ENCODE measurements at regions not wholly inside any gene's neighbourhood (a gene's known extent, or its start where the extent isn't known, plus 50 kb on each side); places are given as distances from the start of the nearest gene placed in this dataset.

DNA sequence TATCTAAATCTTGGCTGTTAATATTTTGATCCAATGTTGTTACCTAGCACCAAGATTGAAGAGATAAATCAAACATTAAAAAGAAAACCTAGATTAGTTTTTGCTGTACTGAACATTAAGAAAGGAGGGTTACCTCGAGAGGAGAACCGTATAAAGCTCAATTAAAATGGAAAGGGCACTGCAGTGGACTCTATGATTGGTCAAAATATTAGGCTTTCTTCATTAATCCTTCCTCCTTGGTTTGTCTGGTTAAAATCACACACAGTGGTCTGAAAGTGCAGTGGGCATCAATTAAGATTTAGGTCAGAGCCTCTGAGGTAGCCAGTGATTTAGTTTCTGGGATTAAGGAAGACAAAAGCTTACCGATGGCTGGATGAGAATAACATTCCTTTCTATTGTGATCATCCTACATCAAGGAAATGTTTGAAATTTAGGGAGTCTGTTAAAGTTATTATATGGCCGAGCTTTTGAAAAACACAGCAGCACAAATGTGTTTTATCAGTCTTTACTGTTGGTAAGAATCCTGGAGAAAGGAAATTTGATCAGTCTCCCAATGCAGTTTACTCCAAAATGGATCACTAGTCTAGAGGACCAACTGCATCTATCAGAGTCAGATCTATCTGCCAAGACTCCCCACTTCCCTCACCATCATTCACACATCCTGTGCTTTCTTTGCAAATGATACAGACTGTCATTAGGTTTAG lies 134.6 kb upstream of the NEDD9 start:
- Histone ChIP-seq H3K4me1 (peaks cover 3 to 42% (median 15%) of the 10 kb centered on the region in 4 donors), H3K4me3 (no peak overlapping the region), H3K36me3 (no peaks in the 10 kb centered on the region), H3K9me3 (no peaks in the 10 kb centered on the region), H3K27me3 (no peaks in the 10 kb centered on the region), H3K27ac (peak overlapping the region in 4 of 5 donors; percentile 2 to 83 (median 76))
- intact Hi-C loops (cut with DNase I; ENCODE audit: low total_unique reads): no loop called here
- peak in 1 of 2 donors; percentile 24 for DNase-seq
- no peak for TF ChIP-seq POLR2A (IDR thresholded peaks at IDR 0.05)
- no peak for TF ChIP-seq EP300 (IDR thresholded peaks at IDR 0.05)
- TF ChIP-seq, protein P1, sequence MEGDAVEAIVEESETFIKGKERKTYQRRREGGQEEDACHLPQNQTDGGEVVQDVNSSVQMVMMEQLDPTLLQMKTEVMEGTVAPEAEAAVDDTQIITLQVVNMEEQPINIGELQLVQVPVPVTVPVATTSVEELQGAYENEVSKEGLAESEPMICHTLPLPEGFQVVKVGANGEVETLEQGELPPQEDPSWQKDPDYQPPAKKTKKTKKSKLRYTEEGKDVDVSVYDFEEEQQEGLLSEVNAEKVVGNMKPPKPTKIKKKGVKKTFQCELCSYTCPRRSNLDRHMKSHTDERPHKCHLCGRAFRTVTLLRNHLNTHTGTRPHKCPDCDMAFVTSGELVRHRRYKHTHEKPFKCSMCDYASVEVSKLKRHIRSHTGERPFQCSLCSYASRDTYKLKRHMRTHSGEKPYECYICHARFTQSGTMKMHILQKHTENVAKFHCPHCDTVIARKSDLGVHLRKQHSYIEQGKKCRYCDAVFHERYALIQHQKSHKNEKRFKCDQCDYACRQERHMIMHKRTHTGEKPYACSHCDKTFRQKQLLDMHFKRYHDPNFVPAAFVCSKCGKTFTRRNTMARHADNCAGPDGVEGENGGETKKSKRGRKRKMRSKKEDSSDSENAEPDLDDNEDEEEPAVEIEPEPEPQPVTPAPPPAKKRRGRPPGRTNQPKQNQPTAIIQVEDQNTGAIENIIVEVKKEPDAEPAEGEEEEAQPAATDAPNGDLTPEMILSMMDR (IDR thresholded peaks at IDR 0.05): no peak
- TF ChIP-seq POLR2AphosphoS5 (IDR thresholded peaks at IDR 0.05): no peak
- WGBS, 5 donors: 56 to 81% (median 59%) methylated on average over 4 of the region's 4 CpGs

DNA sequence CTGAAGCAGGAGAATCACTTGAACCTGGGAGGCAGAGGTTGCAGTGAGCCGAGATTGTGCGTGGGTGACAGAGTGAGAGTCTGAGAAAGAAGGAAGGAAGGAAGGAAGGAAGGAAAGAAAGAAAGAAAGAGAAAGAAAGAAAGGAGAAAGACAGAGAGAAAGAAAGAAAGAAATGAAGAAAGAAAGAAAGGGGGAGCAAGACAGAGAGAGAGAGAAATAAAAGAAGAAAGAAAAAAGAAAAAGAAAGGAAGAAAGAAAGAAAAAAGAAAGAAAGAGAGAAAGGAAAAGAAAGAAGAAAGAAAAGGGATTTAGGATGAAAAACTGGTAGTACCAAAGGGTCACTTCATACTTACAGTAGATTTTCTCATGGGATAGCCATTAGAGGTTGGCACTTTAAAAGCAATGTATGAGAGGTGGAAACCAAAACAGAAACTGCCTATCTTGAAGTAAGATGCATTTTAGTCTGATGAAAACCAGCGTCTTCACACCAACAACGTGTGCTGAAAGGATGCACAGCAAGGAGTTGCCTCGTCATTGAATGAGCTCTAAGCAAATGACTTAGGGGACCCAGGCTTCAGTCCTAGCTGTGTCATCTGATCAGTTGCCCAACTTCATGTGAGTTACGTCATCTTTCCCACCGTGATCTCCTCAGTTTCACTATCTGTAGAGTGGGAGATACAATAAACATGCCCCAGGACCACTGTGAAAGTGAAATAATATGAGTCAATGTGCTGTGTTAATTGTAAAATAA lies 133.9 kb upstream of the NEDD9 start:
- Histone ChIP-seq H3K36me3 (no peaks in the 10 kb centered on the region), H3K4me1 (peaks cover 3 to 42% (median 15%) of the 10 kb centered on the region in 4 donors), H3K4me3 (no peak overlapping the region), H3K27me3 (no peaks in the 10 kb centered on the region), H3K9me3 (no peaks in the 10 kb centered on the region), H3K27ac (peak overlapping the region in 4 of 5 donors; percentile 67 to 83 (median 76))
- TF ChIP-seq POLR2A (IDR thresholded peaks at IDR 0.05) (no peak), EP300 (IDR thresholded peaks at IDR 0.05) (no peak), POLR2AphosphoS5 (IDR thresholded peaks at IDR 0.05) (peak in 1 of 3 donors; percentile 41)
- TF ChIP-seq, protein P1 (IDR thresholded peaks at IDR 0.05): no peak
- intact Hi-C loops (cut with DNase I; ENCODE audit: low total_unique reads): no loop called here
- DNase-seq: no peak
- 77 to 83% (median 80%) methylated on average over 7 of the region's 7 CpGs for WGBS, 5 donors

DNA sequence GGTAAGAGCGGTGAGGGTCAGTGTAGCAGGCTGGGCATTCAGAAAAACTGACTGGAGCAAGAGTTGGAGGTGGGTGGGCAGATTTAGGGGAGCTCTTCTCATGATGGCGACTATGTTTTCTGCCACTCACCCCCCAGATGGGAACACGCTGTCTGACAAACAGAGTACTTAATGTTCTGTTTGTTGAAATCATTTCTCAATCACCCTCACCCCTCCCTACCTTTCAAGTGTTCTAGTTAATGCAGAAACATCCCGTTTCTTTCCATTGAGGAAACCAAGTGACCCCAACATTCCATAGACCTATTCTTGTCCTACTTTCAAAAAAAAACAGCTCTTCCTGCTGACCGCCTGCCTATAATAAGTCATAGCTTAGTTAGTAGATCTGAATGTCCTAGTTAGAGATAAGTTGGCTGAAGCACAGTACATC lies 132.5 kb upstream of the NEDD9 start:
- H3K4me3 ChIP-seq: no peak overlapping the region
- TF ChIP-seq POLR2AphosphoS5 (IDR thresholded peaks at IDR 0.05): peak; percentile 31 to 75 (median 64)
- TF ChIP-seq EP300 (IDR thresholded peaks at IDR 0.05): peak; percentile 63
- no peak for TF ChIP-seq POLR2A (IDR thresholded peaks at IDR 0.05)
- TF ChIP-seq, protein P1 (IDR thresholded peaks at IDR 0.05): no peak
- WGBS, 5 donors: 68 to 80% (median 75%) methylated on average over 5 of the region's 5 CpGs
- no peaks in the 10 kb centered on the region for H3K36me3 ChIP-seq
- no peaks in the 10 kb centered on the region for H3K9me3 ChIP-seq
- intact Hi-C loops (cut with DNase I; ENCODE audit: low total_unique reads): no loop called here
- H3K27ac ChIP-seq: peak overlapping the region; percentile 16 to 83 (median 76)
- H3K27me3 ChIP-seq: no peaks in the 10 kb centered on the region
- no peak for DNase-seq
- H3K4me1 ChIP-seq: peaks cover 3 to 32% (median 13%) of the 10 kb centered on the region in 4 donors

DNA sequence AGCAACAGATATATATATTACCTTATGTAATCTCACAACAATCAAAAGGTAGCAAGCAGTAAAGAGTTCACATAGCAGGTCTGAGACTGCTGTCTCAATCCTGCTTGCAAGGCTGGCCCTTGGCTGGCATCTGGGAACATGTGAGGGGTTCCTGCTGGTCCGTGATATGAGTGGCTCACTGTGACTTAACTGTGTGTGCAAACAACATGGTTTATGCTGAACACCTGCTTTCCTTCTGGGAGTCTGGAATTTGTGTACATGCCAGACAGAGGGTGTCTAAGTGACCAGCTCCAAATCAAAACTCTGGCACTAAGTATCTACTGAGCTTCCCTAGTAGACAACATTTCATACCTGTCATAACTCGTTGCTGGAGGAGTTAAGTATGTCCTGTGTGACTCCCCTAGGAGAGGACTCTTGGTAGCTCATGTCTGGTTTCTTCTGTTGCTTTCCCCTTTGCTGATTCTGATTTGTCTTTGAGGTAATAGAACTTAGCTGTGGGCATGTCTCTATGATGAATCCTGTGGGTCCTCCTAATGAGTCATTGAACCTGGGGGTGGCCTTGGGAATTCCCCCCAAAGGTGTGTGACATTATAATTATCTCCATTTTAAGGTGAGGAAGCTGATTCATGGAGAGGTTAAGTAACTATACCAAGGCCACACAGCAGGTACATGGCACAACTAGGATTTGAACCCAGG lies 131.6 kb upstream of the NEDD9 start:
- TF ChIP-seq POLR2AphosphoS5 (IDR thresholded peaks at IDR 0.05) (no peak), EP300 (IDR thresholded peaks at IDR 0.05) (no peak), POLR2A (IDR thresholded peaks at IDR 0.05) (no peak)
- TF ChIP-seq, protein P1 (IDR thresholded peaks at IDR 0.05): no peak
- Histone ChIP-seq H3K27me3 (no peaks in the 10 kb centered on the region), H3K27ac (peak overlapping the region in 4 of 5 donors; percentile 67 to 78 (median 77)), H3K9me3 (no peaks in the 10 kb centered on the region), H3K4me1 (peaks cover 3 to 30% (median 13%) of the 10 kb centered on the region in 4 donors), H3K4me3 (no peak overlapping the region), H3K36me3 (no peaks in the 10 kb centered on the region)
- intact Hi-C loops (cut with DNase I; ENCODE audit: low total_unique reads): no loop called here
- WGBS, 5 donors: 36 to 53% (median 44%) methylated on average over 2 of the region's 2 CpGs
- DNase-seq: no peak

All from stomach (tissue), 8 donors.